HUES48 (cell line): ENCODE measurements at regions not wholly inside any gene's neighbourhood (a gene's known extent, or its start where the extent isn't known, plus 50 kb on each side); places are given as distances from the start of the nearest gene placed in this dataset.

Experiments
- H3K27ac ChIP-seq: one replicate; pipeline ENCODE4 v1.7.0; 2013; ENCODE audit warnings: low read depth, low read length, inconsistent platforms
- H3K27me3 ChIP-seq: 2 replicates; pipeline ENCODE4 v1.6.1; 2013; ENCODE audit warnings: mild to moderate bottlenecking, low read length; ENCODE audit not compliant: control insufficient read depth, insufficient read depth
- H3K36me3 ChIP-seq: 2 replicates; pipeline ENCODE4 v1.6.1; 2013; ENCODE audit warnings: low read length; ENCODE audit not compliant: control insufficient read depth, insufficient read depth
- H3K4me1 ChIP-seq: 2 replicates; pipeline ENCODE4 v1.6.1; 2013; ENCODE audit warnings: mild to moderate bottlenecking, low read length; ENCODE audit not compliant: control insufficient read depth, insufficient read depth
- H3K4me3 ChIP-seq: 2 replicates; pipeline ENCODE4 v1.5.1; 2013; ENCODE audit warnings: mild to moderate bottlenecking, low read depth, low read length
- H3K9ac ChIP-seq: 2 replicates; pipeline ENCODE4 v1.6.1; 2013; ENCODE audit warnings: mild to moderate bottlenecking, low read depth, low read length, moderate library complexity
- H3K9me3 ChIP-seq: 2 replicates; pipeline ENCODE4 v1.6.1; 2013; ENCODE audit warnings: low read length; ENCODE audit not compliant: control insufficient read depth, insufficient read depth

- Histone ChIP-seq H3K27me3 (no peaks in the 10 kb centered on the region), H3K4me3 (no peak overlapping the region), H3K9ac (no peak overlapping the region), H3K9me3 (no peaks in the 10 kb centered on the region), H3K4me1 (no peaks in the 10 kb centered on the region), H3K36me3 (no peaks in the 10 kb centered on the region), H3K27ac (no peak overlapping the region)
These were observed 135.9 kb downstream of the PAH start for GRCh38 chr12:102781117-102781516.

- no peaks in the 10 kb centered on the region for H3K9me3 ChIP-seq
- no peaks in the 10 kb centered on the region for H3K36me3 ChIP-seq
- no peak overlapping the region for H3K9ac ChIP-seq
- no peak overlapping the region for H3K27ac ChIP-seq
- no peaks in the 10 kb centered on the region for H3K27me3 ChIP-seq
- H3K4me3 ChIP-seq = no peak overlapping the region
- no peaks in the 10 kb centered on the region for H3K4me1 ChIP-seq
These were observed 141.0 kb downstream of the PAH start for GRCh38 chr12:102776041-102776440.

- Histone ChIP-seq H3K9ac (no peak overlapping the region), H3K4me1 (no peaks in the 10 kb centered on the region), H3K36me3 (no peaks in the 10 kb centered on the region), H3K27me3 (no peaks in the 10 kb centered on the region), H3K27ac (no peak overlapping the region), H3K9me3 (no peaks in the 10 kb centered on the region), H3K4me3 (no peak overlapping the region)
These were observed 147.6 kb downstream of the PAH start for GRCh38 chr12:102769323-102769916.

- no peak overlapping the region for H3K9ac ChIP-seq
These were observed 150.1 kb downstream of the PAH start for GRCh38 chr12:102766961-102767360.

GRCh38 chr12:102765736-102766135, 151.3 kb downstream of the PAH start:
- no peaks in the 10 kb centered on the region for H3K27me3 ChIP-seq
- H3K36me3 ChIP-seq = no peaks in the 10 kb centered on the region
- H3K4me1 ChIP-seq = no peaks in the 10 kb centered on the region
- H3K4me3 ChIP-seq = no peak overlapping the region
- no peak overlapping the region for H3K9ac ChIP-seq
- H3K9me3 ChIP-seq = no peaks in the 10 kb centered on the region
- H3K27ac ChIP-seq = no peak overlapping the region

More at GRCh38 chr12:102766961-102767360, 150.1 kb downstream of the PAH start:
- H3K9me3 ChIP-seq = no peaks in the 10 kb centered on the region
- no peaks in the 10 kb centered on the region for H3K36me3 ChIP-seq
- H3K27ac ChIP-seq = no peak overlapping the region
- H3K27me3 ChIP-seq = no peaks in the 10 kb centered on the region
- no peak overlapping the region for H3K4me3 ChIP-seq
- H3K4me1 ChIP-seq = no peaks in the 10 kb centered on the region

GRCh38 chr12:102763471-102763870, 153.6 kb downstream of the PAH start:
- H3K4me3 ChIP-seq = no peak overlapping the region
- no peak overlapping the region for H3K27ac ChIP-seq
- no peaks in the 10 kb centered on the region for H3K27me3 ChIP-seq
- no peaks in the 10 kb centered on the region for H3K4me1 ChIP-seq
- H3K36me3 ChIP-seq = no peaks in the 10 kb centered on the region
- no peaks in the 10 kb centered on the region for H3K9me3 ChIP-seq
- H3K9ac ChIP-seq = no peak overlapping the region

- Histone ChIP-seq H3K27ac (no peak overlapping the region), H3K4me1 (no peaks in the 10 kb centered on the region), H3K9ac (no peak overlapping the region), H3K27me3 (no peaks in the 10 kb centered on the region), H3K4me3 (no peak overlapping the region), H3K9me3 (no peaks in the 10 kb centered on the region), H3K36me3 (no peaks in the 10 kb centered on the region)
These were observed 154.0 kb downstream of the PAH start for GRCh38 chr12:102763061-102763460.

- Histone ChIP-seq H3K27ac (no peak overlapping the region), H3K4me1 (0 out of 2 replicates have a peak, but pooled peaks cover 2% of the 10 kb centered on the region), H3K36me3 (no peaks in the 10 kb centered on the region), H3K9ac (no peak overlapping the region), H3K4me3 (no peak overlapping the region), H3K9me3 (no peaks in the 10 kb centered on the region), H3K27me3 (no peaks in the 10 kb centered on the region)
These were observed 156.7 kb downstream of the PAH start for GRCh38 chr12:102760322-102760721.

GRCh38 chr12:102759466-102759865, 157.6 kb downstream of the PAH start:
- no peak overlapping the region for H3K27ac ChIP-seq
- no peaks in the 10 kb centered on the region for H3K27me3 ChIP-seq
- H3K9me3 ChIP-seq = no peaks in the 10 kb centered on the region
- H3K4me3 ChIP-seq = no peak overlapping the region
- H3K4me1 ChIP-seq = 0 out of 2 replicates have a peak, but pooled peaks cover 2% of the 10 kb centered on the region
- no peaks in the 10 kb centered on the region for H3K36me3 ChIP-seq
- H3K9ac ChIP-seq = no peak overlapping the region

- Histone ChIP-seq H3K4me1 (0 out of 2 replicates have a peak, but pooled peaks cover 2% of the 10 kb centered on the region), H3K4me3 (no peak overlapping the region), H3K27ac (no peak overlapping the region), H3K9me3 (no peaks in the 10 kb centered on the region), H3K27me3 (no peaks in the 10 kb centered on the region), H3K36me3 (no peaks in the 10 kb centered on the region), H3K9ac (no peak overlapping the region)
These were observed 159.2 kb downstream of the PAH start for GRCh38 chr12:102757882-102758226.

GRCh38 chr12:102757154-102757881, 159.7 kb downstream of the PAH start:
- Histone ChIP-seq H3K36me3 (no peaks in the 10 kb centered on the region), H3K4me3 (no peak overlapping the region), H3K9me3 (no peaks in the 10 kb centered on the region), H3K4me1 (0 out of 2 replicates have a peak, but pooled peaks cover 2% of the 10 kb centered on the region), H3K27ac (no peak overlapping the region), H3K9ac (no peak overlapping the region), H3K27me3 (no peaks in the 10 kb centered on the region)
